Stimulated activated CD8-positive, alpha-beta memory T cell treated with anti-CD3 and anti-CD28 coated beads, Interleukin-4, amount 100 ng/mL, for 4 hours (primary cell): ENCODE measurements at regions not wholly inside any gene's neighbourhood (a gene's known extent, or its start where the extent isn't known, plus 50 kb on each side); places are given as distances from the start of the nearest gene placed in this dataset.
"Not testable (repeated sequence)": the region's sequence is repeated elsewhere in the genome, so short reads cannot be mapped to it uniquely, and the experiment has no call there.

Experiments
- DNase-seq, 2 donors: peaks; one replicate each; pipeline ENCODE4 v3.0.0-alpha.2; 2020; ENCODE audit warnings: low read depth in 2 of 2, low spot score in 1 of 2

DNA sequence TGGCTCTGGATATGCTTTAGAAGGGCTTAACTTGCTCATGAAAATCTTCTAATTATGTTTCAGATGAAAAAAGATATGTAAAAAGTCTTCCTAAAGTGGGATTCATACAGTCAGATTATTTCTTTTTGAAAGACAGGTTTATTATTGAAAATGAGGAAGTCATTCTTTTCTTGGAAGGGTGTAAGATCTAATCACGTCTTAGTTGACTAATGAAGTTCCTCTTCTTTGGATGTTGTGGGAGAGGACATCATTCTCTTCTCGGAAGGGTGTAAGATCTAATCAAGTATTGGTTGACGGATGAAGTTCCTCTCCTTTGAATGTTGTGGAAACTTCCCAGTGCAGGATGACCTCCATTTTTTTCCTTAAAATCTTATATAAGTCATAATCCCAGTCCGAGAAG is 74.9 kb downstream of the ALG10 start:
- no peak for DNase-seq

DNA sequence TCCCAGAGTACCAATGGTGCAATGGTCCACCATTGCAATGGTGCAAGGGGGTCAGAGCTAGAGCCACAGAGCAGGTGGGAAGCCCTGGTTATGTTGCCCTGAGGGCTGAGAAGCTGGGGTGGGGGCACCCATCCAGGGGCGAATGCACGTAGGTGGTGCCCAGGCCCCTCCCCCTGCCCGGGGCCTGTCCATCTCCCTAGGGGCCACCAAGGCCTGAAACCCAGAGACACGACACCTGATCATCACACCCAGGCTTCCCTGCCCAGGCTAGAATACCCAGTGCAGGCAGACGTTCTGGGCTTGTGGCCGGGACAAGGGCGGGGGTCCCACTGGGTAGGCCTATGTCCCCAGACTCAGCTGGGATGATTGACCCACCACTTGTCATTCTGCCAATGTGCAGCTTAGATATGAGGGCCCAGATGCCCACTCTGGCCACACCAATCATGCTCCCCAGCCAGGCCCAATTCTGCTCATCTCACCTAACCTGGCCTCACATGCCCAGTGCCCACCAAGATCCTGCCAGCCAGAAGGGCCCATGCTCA is 83.2 kb downstream of the ALG10 start:
- DNase-seq, result no peak

- DNase-seq, result no peak
Observed at GRCh38 chr12:34106172-34106571, 83.9 kb downstream of the ALG10 start.

- DNase-seq, result no peak
Observed at GRCh38 chr12:34107016-34107415, 84.7 kb downstream of the ALG10 start.

- DNase-seq, result no peak
Observed at GRCh38 chr12:34107781-34108404, 85.6 kb downstream of the ALG10 start.

GRCh38 chr12:34108405-34108803 is 86.1 kb downstream of the ALG10 start:
- no peak for DNase-seq

- DNase-seq, result no peak
Observed at GRCh38 chr12:34108967-34109366, 86.7 kb downstream of the ALG10 start.

DNA sequence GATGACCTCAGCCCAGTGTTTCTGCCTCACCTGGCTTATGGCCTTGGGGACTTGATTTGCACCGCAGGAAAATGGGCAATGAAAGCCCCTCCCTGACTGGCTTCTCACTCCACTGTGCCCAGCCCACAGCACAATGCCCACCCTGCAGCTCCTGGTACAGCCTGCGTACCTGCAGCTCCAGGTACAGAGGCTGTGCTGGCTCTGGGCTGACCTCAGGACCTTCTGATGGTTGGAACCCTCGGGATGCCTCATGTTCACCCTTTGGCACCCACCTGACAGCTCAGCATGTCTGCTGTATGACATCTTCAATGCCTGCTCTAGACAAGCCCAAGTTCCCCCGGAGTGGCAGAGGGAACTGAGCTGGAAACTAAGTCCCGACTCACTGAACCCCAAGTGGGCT is 87.1 kb downstream of the ALG10 start:
- DNase-seq, result no peak

DNA sequence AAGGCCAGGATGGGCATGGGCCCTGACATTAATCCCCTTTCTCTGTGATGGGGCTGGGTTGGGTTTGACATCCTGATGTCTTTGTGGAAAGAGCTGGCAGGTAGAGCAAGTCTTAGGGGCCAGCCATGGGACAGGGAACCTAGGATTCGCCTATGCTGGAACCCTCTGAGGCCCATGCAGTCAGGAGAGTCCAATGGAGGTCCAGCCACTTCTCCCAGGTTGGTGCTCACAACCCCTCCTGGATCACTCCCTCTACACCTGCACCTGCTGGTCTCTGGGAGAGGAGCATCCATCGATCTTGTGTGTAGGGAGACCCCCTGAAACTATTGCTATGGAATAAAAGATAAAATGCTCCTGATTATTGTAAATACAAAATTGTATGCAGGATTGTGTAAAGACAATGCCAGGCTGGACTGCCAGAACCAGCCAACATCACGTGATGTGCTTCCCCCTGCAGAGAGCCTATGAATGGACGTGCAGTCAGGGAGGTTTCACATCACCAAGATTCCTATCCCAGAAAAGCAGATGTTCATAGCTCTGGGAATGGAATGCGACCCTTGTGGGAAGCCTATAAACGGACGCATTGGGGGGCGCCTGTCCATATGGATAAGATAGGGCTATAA is 87.7 kb downstream of the ALG10 start:
- DNase-seq, result not testable (repeated sequence)

DNA sequence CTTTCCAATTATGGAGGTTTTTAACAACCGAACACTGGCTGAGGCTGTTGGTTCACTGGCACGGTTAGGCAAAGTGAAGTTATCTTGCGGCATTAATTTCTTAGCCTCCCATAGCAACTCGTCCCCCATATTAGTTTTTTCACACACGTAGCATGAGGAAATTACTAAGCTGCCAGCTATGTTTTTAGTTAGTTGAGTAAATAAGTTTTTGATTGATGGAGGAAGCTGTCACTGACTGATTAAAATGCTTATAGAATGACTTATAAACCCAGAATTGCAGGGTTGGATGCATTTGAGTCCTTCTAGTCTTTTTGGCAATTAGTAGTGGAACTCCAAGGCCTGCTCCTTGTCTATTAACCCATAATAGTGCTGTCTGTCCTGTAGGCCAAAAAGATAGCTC is 97.1 kb downstream of the ALG10 start:
- no peak for DNase-seq

DNA sequence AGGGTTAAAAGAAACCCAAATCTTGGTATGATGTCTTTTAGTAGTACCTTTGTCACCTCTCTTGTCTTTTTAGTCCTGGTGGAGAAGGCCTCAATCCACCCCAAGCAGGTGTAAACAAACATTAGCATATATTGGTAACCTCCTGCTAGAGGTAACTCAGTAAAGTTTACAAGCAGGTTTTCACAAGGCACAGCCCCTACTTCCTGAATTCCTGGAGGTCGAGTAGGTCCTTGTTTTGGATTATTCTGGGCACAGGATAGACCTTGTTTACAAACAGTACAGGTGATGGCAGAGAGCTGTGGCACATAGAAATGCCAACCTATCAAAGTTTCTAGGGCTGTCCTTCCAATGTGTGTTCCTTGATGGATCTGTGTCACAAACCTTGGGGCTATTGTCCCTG is 99.1 kb downstream of the ALG10 start:
- DNase-seq, result no peak

DNA sequence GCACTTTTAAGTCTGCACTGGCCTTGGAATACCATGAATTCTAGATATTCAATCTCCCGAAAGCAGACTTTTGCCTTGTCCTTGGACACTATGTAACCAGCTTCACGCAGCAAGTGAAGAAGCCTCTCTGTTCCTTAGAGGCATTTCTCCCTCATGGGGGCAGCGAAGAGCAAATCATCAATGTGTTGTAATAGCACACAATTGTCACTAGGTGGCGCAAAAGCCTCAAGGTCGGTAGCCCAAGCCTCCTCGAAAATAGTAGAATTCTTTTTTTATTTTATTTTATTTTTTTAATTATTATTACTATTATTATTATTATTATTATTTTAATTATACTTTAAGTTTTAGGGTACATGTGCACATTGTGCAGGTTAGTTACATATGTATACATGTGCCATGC is 100.8 kb downstream of the ALG10 start:
- not testable (repeated sequence) for DNase-seq

GRCh38 chr12:34124608-34125007 is 102.3 kb downstream of the ALG10 start:
- DNase-seq, result no peak

GRCh38 chr12:34126239-34126641 is 103.9 kb downstream of the ALG10 start:
- no peak for DNase-seq

DNA sequence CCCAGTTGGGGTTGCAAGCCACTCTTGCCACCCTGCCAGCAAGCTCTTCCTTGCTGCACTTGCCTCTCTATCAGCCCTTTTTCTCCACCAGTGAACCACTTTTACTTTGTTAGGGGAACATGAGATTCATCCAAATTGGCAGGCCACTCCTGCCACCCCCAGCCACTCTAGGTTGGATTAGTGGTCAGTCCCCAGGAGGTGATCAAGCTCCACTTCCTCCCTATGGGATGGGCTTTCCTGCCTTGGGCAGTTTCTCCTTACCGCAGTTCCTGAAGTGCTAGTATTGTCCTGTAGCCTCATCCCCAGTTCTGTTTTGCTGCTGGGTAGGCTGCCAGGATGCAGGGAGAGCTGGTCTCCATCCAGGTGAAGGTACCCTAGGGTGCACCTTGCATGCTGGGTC is 104.5 kb downstream of the ALG10 start:
- no peak for DNase-seq

GRCh38 chr12:34127379-34127778 is 105.1 kb downstream of the ALG10 start:
- not testable (repeated sequence) for DNase-seq

DNA sequence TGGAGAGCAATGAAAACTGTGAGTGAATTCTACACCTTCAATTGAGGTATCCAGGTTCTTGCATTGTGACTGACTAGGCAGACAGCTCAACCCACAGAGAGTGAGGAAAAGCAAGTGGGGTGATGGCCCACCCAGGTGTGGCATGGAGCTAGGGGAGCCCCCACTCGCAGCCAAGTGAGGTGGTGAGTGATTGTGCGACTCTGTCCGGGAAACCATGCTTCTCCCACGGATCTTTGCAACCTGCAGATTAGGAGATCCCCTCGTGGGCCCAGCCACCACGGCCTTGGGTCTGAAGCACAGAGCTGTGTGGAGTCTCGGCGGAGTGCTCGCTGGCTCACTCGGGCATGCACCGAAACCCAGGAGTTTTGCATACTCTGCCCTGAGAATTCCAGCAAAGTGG is 120.1 kb downstream of the ALG10 start:
- no peak for DNase-seq

DNA sequence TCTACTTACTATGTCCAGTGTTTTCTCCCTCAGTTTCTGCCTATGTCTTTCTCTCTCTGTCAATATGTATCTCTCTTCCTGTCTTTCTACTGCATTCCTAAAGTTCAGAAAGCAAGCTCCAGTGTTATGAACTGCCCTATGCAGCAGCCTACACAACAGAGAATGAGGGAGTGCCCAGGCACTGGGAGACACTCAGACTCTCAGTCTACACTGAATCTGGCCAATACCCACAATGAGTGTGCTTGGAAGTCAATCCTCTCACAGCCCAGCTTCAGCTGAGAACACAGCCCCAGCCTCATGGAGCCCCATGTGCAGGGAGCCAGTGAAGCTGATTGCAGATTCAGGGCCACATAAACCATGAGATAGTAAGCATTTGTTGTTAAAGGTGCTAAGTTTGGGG is 128.7 kb downstream of the ALG10 start:
- no peak for DNase-seq

GRCh38 chr12:34163443-34163842 is 141.1 kb downstream of the ALG10 start:
- no peak for DNase-seq

GRCh38 chr12:34166427-34167060 is 144.2 kb downstream of the ALG10 start:
- no peak for DNase-seq

DNA sequence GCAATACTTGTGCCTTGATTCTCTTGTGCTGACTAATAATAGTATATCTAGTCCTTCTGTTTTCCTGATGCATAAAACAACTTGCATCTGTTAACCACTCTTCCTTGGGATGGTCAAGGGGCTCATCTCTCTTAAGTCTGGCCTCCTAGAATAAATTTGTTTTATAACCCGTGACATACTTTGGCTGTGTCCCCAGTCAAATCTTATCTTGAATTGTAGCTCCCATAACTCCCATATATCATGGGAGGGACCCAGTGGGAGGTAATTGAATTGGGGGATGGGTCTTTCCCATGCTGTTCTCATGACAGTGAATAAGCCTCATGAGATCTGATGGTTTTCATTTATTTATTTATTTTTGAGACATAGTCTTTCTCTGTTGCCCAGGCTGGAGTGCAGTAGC is 146.2 kb downstream of the ALG10 start:
- DNase-seq, result not testable (repeated sequence)

DNA sequence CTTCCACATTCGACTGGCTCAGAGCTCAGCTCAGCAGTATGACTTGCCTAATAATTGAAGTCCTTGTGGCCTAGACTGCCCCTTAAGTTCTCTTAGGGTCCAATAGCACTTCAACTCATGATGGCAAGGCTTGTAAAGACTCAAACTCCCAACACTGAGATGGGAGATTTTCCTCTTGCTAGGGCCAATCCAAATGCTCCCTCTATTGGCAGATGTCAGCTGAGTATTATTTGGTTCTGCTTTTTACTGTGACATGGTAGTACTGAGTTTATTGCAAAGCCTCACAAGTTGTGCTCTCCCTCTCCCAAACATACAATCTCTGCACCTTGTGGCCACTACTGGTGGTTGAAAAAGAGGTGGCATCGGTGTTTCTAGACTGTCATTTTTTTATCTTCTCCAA is 164.2 kb downstream of the ALG10 start:
- no peak for DNase-seq
